ENCODE measurements at regions not wholly inside any gene's neighbourhood (a gene's known extent, or its start where the extent isn't known, plus 50 kb on each side); places are given as distances from the start of the nearest gene placed in this dataset.

- no peak overlapping the region for H3K4me2 ChIP-seq (ENCODE audit: low read length)
- no peak overlapping the region for H3K27ac ChIP-seq (ENCODE audit: low read depth, low read length, poor library complexity, severe bottlenecking)
- H3K27me3 ChIP-seq (ENCODE audit: insufficient read depth, low read length): no peaks in the 10 kb centered on the region
- H2AFZ ChIP-seq (ENCODE audit: low read length): no peak overlapping the region
- H4K20me1 ChIP-seq (ENCODE audit: insufficient read depth, low read length): no peaks in the 10 kb centered on the region
- H3K9ac ChIP-seq (ENCODE audit: low read length): no peak overlapping the region
- TF ChIP-seq EZH2 (IDR thresholded peaks at IDR 0.05; ENCODE audit: borderline replicate concordance, low read length) (no peak), CTCF (IDR thresholded peaks at IDR 0.05; ENCODE audit: low read length) (no peak)
- no peaks in the 10 kb centered on the region for H3K79me2 ChIP-seq (ENCODE audit: insufficient read depth, low read length)
- no peaks in the 10 kb centered on the region for H3K9me3 ChIP-seq (ENCODE audit: low read length)
- no peaks in the 10 kb centered on the region for H3K36me3 ChIP-seq (ENCODE audit: insufficient read depth, low read length)
- H3K4me1 ChIP-seq (ENCODE audit: insufficient read depth, low read length, severe bottlenecking): no peaks in the 10 kb centered on the region
- no peaks in the 10 kb centered on the region for H3F3A ChIP-seq (ENCODE audit: insufficient read depth, low read length)
- H3K4me3 ChIP-seq (ENCODE audit: low read depth, low read length, poor library complexity, severe bottlenecking): no peak overlapping the region
- H3K9me2 ChIP-seq (ENCODE audit: low read depth, low read length): no peaks in the 10 kb centered on the region
Observed at GRCh38 chr1:81553503-81553902, 247.2 kb upstream of the ADGRL2 start.

- TF ChIP-seq EZH2 (IDR thresholded peaks at IDR 0.05; ENCODE audit: borderline replicate concordance, low read length) (no peak), CTCF (IDR thresholded peaks at IDR 0.05; ENCODE audit: low read length) (no peak)
- H3K9me2 ChIP-seq (ENCODE audit: low read depth, low read length): no peaks in the 10 kb centered on the region
Observed at GRCh38 chr1:81551946-81552345, 248.8 kb upstream of the ADGRL2 start.

GRCh38 chr1:81550753-81551152, 250.0 kb upstream of the ADGRL2 start:
- Histone ChIP-seq H3K4me3 (ENCODE audit: low read depth, low read length, poor library complexity, severe bottlenecking) (no peak overlapping the region), H3K4me1 (ENCODE audit: insufficient read depth, low read length, severe bottlenecking) (no peaks in the 10 kb centered on the region), H3K79me2 (ENCODE audit: insufficient read depth, low read length) (no peaks in the 10 kb centered on the region), H4K20me1 (ENCODE audit: insufficient read depth, low read length) (no peaks in the 10 kb centered on the region), H3K27ac (ENCODE audit: low read depth, low read length, poor library complexity, severe bottlenecking) (no peak overlapping the region), H3K9me3 (ENCODE audit: low read length) (no peaks in the 10 kb centered on the region), H3F3A (ENCODE audit: insufficient read depth, low read length) (no peaks in the 10 kb centered on the region), H3K27me3 (ENCODE audit: insufficient read depth, low read length) (no peaks in the 10 kb centered on the region), H3K9me2 (ENCODE audit: low read depth, low read length) (no peaks in the 10 kb centered on the region), H2AFZ (ENCODE audit: low read length) (no peak overlapping the region), H3K4me2 (ENCODE audit: low read length) (no peak overlapping the region), H3K9ac (ENCODE audit: low read length) (no peak overlapping the region), H3K36me3 (ENCODE audit: insufficient read depth, low read length) (no peaks in the 10 kb centered on the region)
- no peak for TF ChIP-seq CTCF (IDR thresholded peaks at IDR 0.05; ENCODE audit: low read length)
- no peak for TF ChIP-seq EZH2 (IDR thresholded peaks at IDR 0.05; ENCODE audit: borderline replicate concordance, low read length)

More at GRCh38 chr1:81551946-81552345, 248.8 kb upstream of the ADGRL2 start:
- Histone ChIP-seq H3K4me3 (ENCODE audit: low read depth, low read length, poor library complexity, severe bottlenecking) (no peak overlapping the region), H3K4me2 (ENCODE audit: low read length) (no peak overlapping the region), H4K20me1 (ENCODE audit: insufficient read depth, low read length) (no peaks in the 10 kb centered on the region), H3K27me3 (ENCODE audit: insufficient read depth, low read length) (no peaks in the 10 kb centered on the region), H3K4me1 (ENCODE audit: insufficient read depth, low read length, severe bottlenecking) (no peaks in the 10 kb centered on the region), H3K79me2 (ENCODE audit: insufficient read depth, low read length) (no peaks in the 10 kb centered on the region), H3K36me3 (ENCODE audit: insufficient read depth, low read length) (no peaks in the 10 kb centered on the region), H3K9me3 (ENCODE audit: low read length) (no peaks in the 10 kb centered on the region), H3K9ac (ENCODE audit: low read length) (no peak overlapping the region), H2AFZ (ENCODE audit: low read length) (no peak overlapping the region), H3K27ac (ENCODE audit: low read depth, low read length, poor library complexity, severe bottlenecking) (no peak overlapping the region), H3F3A (ENCODE audit: insufficient read depth, low read length) (no peaks in the 10 kb centered on the region)
